K562 (cell line): ENCODE measurements at regions not wholly inside any gene's neighbourhood (a gene's known extent, or its start where the extent isn't known, plus 50 kb on each side); places are given as distances from the start of the nearest gene placed in this dataset.

Experiments
- ATAC-seq: fragments of 200-7000 bp; cut with Tn5 transposase; 3 replicates; pipeline ENCODE4 v1.9.1; 2020; ENCODE audit warnings: moderate library complexity
- BruUV-seq: library from RNA; stranded (reverse); fragments of 400-500 nt; replicated peaks from 2 replicates; lab custom pipeline; 2021; lab: Mats Ljungman, UMichigan
- CTCF ChIA-PET: fragments of 300-600 bp; formaldehyde crosslinking; extraction: SDS; loops from one replicate; lab custom pipeline; 2021; ENCODE audit warnings: low intra/inter-chr PET ratio; lab: Yijun Ruan, JAX
- POLR2A ChIA-PET: fragments of 300-600, 350-650 bp; sonication (Branson Sonifier 250); formaldehyde crosslinking; extraction: SDS; loops from one replicate; lab custom pipeline; 2021; ENCODE audit warnings: antibody characterized with exemption, inconsistent platforms; lab: Yijun Ruan, JAX
- DNase-seq, 4 experiments: peaks; one replicate each; pipeline versions ENCODE4 v3.0.0 to v3.0.0-alpha.2; 2011 to 2018; ENCODE audit warnings: low spot score in 3 of 4, mixed read lengths in 3 of 4; ENCODE audit errors: extremely low read depth in 1 of 4
- FAIRE-seq: peaks from 2 replicates; lab custom pipeline; 2011; peaks lifted over from hg19 to GRCh38; lab: Jason Lieb, UNC
- H2AFZ ChIP-seq: 2 replicates; pipeline ENCODE4 v1.6.0; 2011; ENCODE audit warnings: low read depth, low read length, control low read depth, inconsistent platforms
- H3K27ac ChIP-seq: fragments of 200-600 bp; 3 replicates; pipeline ENCODE4 v1.8.0; 2011; ENCODE audit warnings: low read depth, mild to moderate bottlenecking, control low read depth, inconsistent platforms, low read length, moderate library complexity, mixed read lengths; ENCODE audit errors: extremely low read depth
- H3K27me3 ChIP-seq, 2 experiments: fragments of 300-600 bp in 1 of 2; 2 replicates in 1 of 2; 3 replicates in 1 of 2; pipeline versions ENCODE4 v1.6.0 to v1.8.0; 2011; ENCODE audit warnings: inconsistent platforms in 2 of 2, low read length in 2 of 2, mild to moderate bottlenecking in 1 of 2, mixed read lengths in 1 of 2, moderate library complexity in 1 of 2; ENCODE audit not compliant: control insufficient read depth in 2 of 2, insufficient read depth in 2 of 2
- H3K36me3 ChIP-seq: fragments of 300-600 bp; 3 replicates; pipeline ENCODE4 v1.8.0; 2011; ENCODE audit warnings: mild to moderate bottlenecking, low read length, inconsistent platforms; ENCODE audit not compliant: control insufficient read depth, insufficient read depth
- H3K4me1 ChIP-seq, 2 experiments: fragments of 200-600 bp in 1 of 2; replicated peaks in 1 of 2; 2 replicates in 1 of 2; 3 replicates in 1 of 2; pipeline versions ENCODE4 v1.5.1 to v1.8.0; 2011; ENCODE audit warnings: inconsistent platforms in 2 of 2, low read length in 2 of 2, mild to moderate bottlenecking in 1 of 2, mixed read lengths in 1 of 2, moderate library complexity in 1 of 2; ENCODE audit not compliant: control insufficient read depth in 2 of 2, insufficient read depth in 2 of 2
- H3K4me2 ChIP-seq: 2 replicates; pipeline ENCODE4 v1.6.1; 2011; ENCODE audit warnings: low read length, control low read depth, inconsistent platforms, mixed read lengths; ENCODE audit not compliant: insufficient read depth
- H3K4me3 ChIP-seq: fragments of 200-600 bp; sonication (generic), shearing (Covaris generic); 2 replicates; pipeline ENCODE4 v1.5.1; 2016; ENCODE audit warnings: control low read depth, inconsistent platforms
- H3K79me2 ChIP-seq: fragments of 200-600 bp; 3 replicates; pipeline ENCODE4 v1.8.0; 2011; ENCODE audit warnings: low read length, inconsistent platforms; ENCODE audit not compliant: control insufficient read depth, insufficient read depth
- H3K9ac ChIP-seq, 2 experiments: 2 replicates each; pipeline versions ENCODE4 v1.6.0 to v1.6.1; 2011; ENCODE audit warnings: low read depth in 2 of 2, low read length in 2 of 2, control low read depth in 1 of 2, inconsistent platforms in 1 of 2, mild to moderate bottlenecking in 1 of 2, mixed read lengths in 1 of 2; ENCODE audit not compliant: insufficient read depth in 1 of 2
- H3K9me1 ChIP-seq: one replicate; pipeline ENCODE4 v1.6.0; 2011; ENCODE audit warnings: inconsistent platforms, mild to moderate bottlenecking, low read length, moderate library complexity; ENCODE audit not compliant: control insufficient read depth, insufficient read depth
- H3K9me3 ChIP-seq: replicated peaks from 2 replicates; pipeline ENCODE4 v1.5.1; 2011; ENCODE audit warnings: low read depth, low read length, inconsistent platforms; ENCODE audit not compliant: control insufficient read depth, insufficient read depth
- H4K20me1 ChIP-seq: replicated peaks from 2 replicates; pipeline ENCODE4 v1.6.1; 2011; ENCODE audit warnings: low read length, inconsistent platforms, mixed read lengths; ENCODE audit not compliant: control insufficient read depth, insufficient read depth
- CREB5 ChIP-seq: fragments of 250-450 bp; sonication (Bioruptor Pico); IDR thresholded peaks from 2 replicates; pipeline ENCODE4 v1.5.0; 2020; ENCODE audit warnings: mild to moderate bottlenecking
- FOXA1 ChIP-seq: fragments of 450-650 bp; IDR thresholded peaks from 2 replicates; pipeline ENCODE4 v1.6.1; 2016; ENCODE audit warnings: mild to moderate bottlenecking, borderline replicate concordance
- GTF2A2 ChIP-seq: IDR thresholded peaks from 2 replicates; pipeline ENCODE4 v1.6.1; 2016; ENCODE audit warnings: mild to moderate bottlenecking, missing genetic modification characterization, missing compliant biosample characterization
- MTA2 ChIP-seq: fragments of 450-650 bp; IDR thresholded peaks from 2 replicates; pipeline ENCODE4 v1.6.1; 2016; ENCODE audit warnings: low read depth
- NCOA6 ChIP-seq: fragments of 450-650 bp; IDR thresholded peaks from 2 replicates; pipeline ENCODE4 v1.6.1; 2017; ENCODE audit warnings: mild to moderate bottlenecking
- RAD21 ChIP-seq, 2 experiments: fragments of 250-450 bp in 1 of 2; fragments of 450-650 bp in 1 of 2; sonication (Bioruptor Pico) in 1 of 2; formaldehyde crosslinking in 1 of 2; IDR thresholded peaks in 1 of 2; conservative IDR thresholded peaks in 1 of 2; 2 replicates each; pipeline versions ENCODE4 v1.4.0 to v1.8.0; 2020 to 2022; ENCODE audit warnings: mild to moderate bottlenecking in 2 of 2, moderate library complexity in 1 of 2
- RBM25 ChIP-seq: fragments of 200-400 bp; formaldehyde crosslinking; IDR thresholded peaks from 2 replicates; pipeline ENCODE4 v1.6.1; 2018; ENCODE audit warnings: low read length, low read depth, moderate library complexity; ENCODE audit not compliant: severe bottlenecking
- TCFL5 ChIP-seq: fragments of 250-450 bp; sonication (Bioruptor Pico); conservative IDR thresholded peaks from 2 replicates; pipeline ENCODE4 v1.6.1; 2021; ENCODE audit warnings: mild to moderate bottlenecking, moderate library complexity, matching md5 sums
- USF1 ChIP-seq: sonication (generic); formaldehyde crosslinking; IDR thresholded peaks from 2 replicates; pipeline ENCODE4 v1.9.0; 2022; ENCODE audit warnings: mild to moderate bottlenecking, missing genetic modification reagents
- ZBTB26 ChIP-seq: fragments of 450-650 bp; formaldehyde crosslinking; IDR thresholded peaks from 2 replicates; pipeline ENCODE4 v1.4.0; 2022; ENCODE audit warnings: missing genetic modification characterization
- ZNF212 ChIP-seq: fragments of 450-650 bp; formaldehyde crosslinking; IDR thresholded peaks from 2 replicates; pipeline ENCODE4 v1.4.0; 2020; ENCODE audit warnings: mild to moderate bottlenecking
- ZNF324 ChIP-seq: fragments of 250-450 bp; sonication (Bioruptor Pico); IDR thresholded peaks from 2 replicates; pipeline ENCODE4 v1.4.0; 2020; ENCODE audit warnings: mild to moderate bottlenecking
- ZNF699 ChIP-seq: fragments of 250-450 bp; sonication (Bioruptor Pico); IDR thresholded peaks from 2 replicates; pipeline ENCODE4 v1.8.0; 2021; ENCODE audit warnings: mild to moderate bottlenecking, moderate library complexity; ENCODE audit not compliant: insufficient replicate concordance
- ZSCAN29 ChIP-seq: fragments of 450-650 bp; IDR thresholded peaks from 2 replicates; pipeline ENCODE4 v1.6.1; 2017
- whole genome bisulfite sequencing: fragments of 100-300 bp; shearing (Covaris generic); methylation state at CpG from one replicate; pipeline ENCODE4 v1.1.6; 2016; ENCODE audit warnings: low coverage, mixed read lengths; ENCODE audit not compliant: insufficient coverage; ENCODE audit errors: missing lambda C conversion rate; 5-methylcytosine and 5-hydroxymethylcytosine counted together
- in situ Hi-C: fragments of 300-500 bp; cut with MboI; formaldehyde crosslinking; loops from 4 replicates; pipeline ENCODE4 v1.15.0; 2018; ENCODE audit warnings: inconsistent platforms, mixed read lengths
- intact Hi-C: fragments of 100-400 bp; cut with micrococcal nuclease; formaldehyde crosslinking; loops from 2 replicates; pipeline ENCODE4 v1.14.2; 2022

- POLR2A ChIA-PET = no interaction called here
- FAIRE-seq (no peak), ATAC-seq (no peak), DNase-seq (no peak)
- Histone ChIP-seq H3K4me2 (no peak overlapping the region), H3K9ac (no peak overlapping the region), H3K27ac (no peak overlapping the region), H3K4me1 (no peaks in the 10 kb centered on the region), H3K9me1 (no peaks in the 10 kb centered on the region), H3K36me3 (no peaks in the 10 kb centered on the region), H2AFZ (no peak overlapping the region), H3K27me3 (no peaks in the 10 kb centered on the region), H3K79me2 (no peaks in the 10 kb centered on the region), H4K20me1 (no peaks in the 10 kb centered on the region), H3K9me3 (no peaks in the 10 kb centered on the region), H3K4me3 (no peak overlapping the region)
- BruUV-seq = no TSS peak
- intact Hi-C loops (no loop called here), in situ Hi-C loops (no loop called here)
- TF ChIP-seq FOXA1 (no peak), USF1 (no peak), NCOA6 (no peak), ZNF699 (CRISPR knock-in tag) (no peak), ZNF324 (no peak), ZSCAN29 (no peak)
- CTCF ChIA-PET = no interaction called here
- 0% methylated on average over 2 of the region's 2 CpGs for WGBS
Measured at GRCh38 chr18:40751186-40751585, 1203.8 kb upstream of the PIK3C3 start.

- no peak for TF ChIP-seq CREB5 (CRISPR knock-in tag)
- no peak for TF ChIP-seq RBM25
- no peak for TF ChIP-seq ZBTB26 (CRISPR knock-in tag)
- no peak for TF ChIP-seq TCFL5 (CRISPR knock-in tag)
- TF ChIP-seq GTF2A2 (tag) = no peak
- no peak for TF ChIP-seq ZNF212 (CRISPR knock-in tag)
- TF ChIP-seq RAD21 (CRISPR knock-in tag; conservative IDR thresholded peaks at IDR 0.05 in 1 of 2, IDR thresholded peaks at IDR 0.05 in 1 of 2) = no peak
- TF ChIP-seq MTA2 = no peak
- Histone ChIP-seq H3K27me3 (no peaks in the 10 kb centered on the region), H3K36me3 (no peaks in the 10 kb centered on the region), H2AFZ (no peak overlapping the region), H3K4me2 (no peak overlapping the region), H3K4me1 (no peaks in the 10 kb centered on the region), H3K4me3 (no peak overlapping the region), H3K9me1 (no peaks in the 10 kb centered on the region), H3K27ac (no peak overlapping the region), H3K9me3 (no peaks in the 10 kb centered on the region), H3K9ac (no peak overlapping the region), H3K79me2 (no peaks in the 10 kb centered on the region), H4K20me1 (no peaks in the 10 kb centered on the region)
- FAIRE-seq = no peak
- ChIA-PET CTCF (no interaction called here), POLR2A (interaction anchor here (0.8 kb wide), 1 partner anchor 32 kb away, joined by 3 read pairs; no protein-coding TSS in a partner anchor)
- BruUV-seq = no TSS peak
- ATAC-seq = no peak
- intact Hi-C loops = no loop called here
- DNase-seq = no peak
- 0% methylated on average over 1 of the region's 1 CpG for WGBS
- in situ Hi-C loops = no loop called here
Measured at GRCh38 chr18:40739029-40739428, 1216.0 kb upstream of the PIK3C3 start.
